Transverse colon (tissue), 4 donors: ENCODE measurements at regions not wholly inside any gene's neighbourhood (a gene's known extent, or its start where the extent isn't known, plus 50 kb on each side); places are given as distances from the start of the nearest gene placed in this dataset.
"Not testable (repeated sequence)": the region's sequence is repeated elsewhere in the genome, so short reads cannot be mapped to it uniquely, and the experiment has no call there.

Source experiments
- DNase-seq: peaks from one replicate; pipeline ENCODE4 v3.0.0-alpha.2; 2019
- H3K27ac ChIP-seq, 4 donors: fragments of 200-600 bp; sonication (generic); 2 replicates each; pipeline ENCODE4 v1.5.1; 2016 to 2018; ENCODE audit warnings: inconsistent platforms in 4 of 4
- H3K27me3 ChIP-seq: fragments of 200-600 bp; sonication (generic); 2 replicates; pipeline ENCODE4 v1.5.1; 2017; ENCODE audit warnings: inconsistent platforms
- H3K36me3 ChIP-seq, 4 donors: fragments of 200-600 bp; sonication (generic); 2 replicates each; pipeline ENCODE4 v1.5.1; 2017 to 2019; ENCODE audit warnings: inconsistent platforms in 4 of 4
- H3K4me1 ChIP-seq, 4 donors: fragments of 200-600 bp; sonication (generic); 2 replicates each; pipeline ENCODE4 v1.5.1; 2017 to 2020; ENCODE audit warnings: inconsistent platforms in 4 of 4
- H3K4me3 ChIP-seq, 4 donors: fragments of 200-600 bp; sonication (generic); 1 replicate in 1 of 4; 2 replicates in 3 of 4; pipeline versions ENCODE4 v1.5.1 to v1.6.1; 2017 to 2019; ENCODE audit warnings: inconsistent platforms in 4 of 4
- H3K9me3 ChIP-seq, 2 donors: fragments of 200-600 bp; sonication (generic); 2 replicates each; pipeline ENCODE4 v1.5.1; 2017 to 2019; ENCODE audit warnings: inconsistent platforms in 2 of 2
- EP300 ChIP-seq: sonication (generic); formaldehyde crosslinking; IDR thresholded peaks from one replicate; pipeline ENCODE4 v1.6.1; 2017; ENCODE audit warnings: antibody characterized with exemption, low read depth
- POLR2A ChIP-seq: fragments of 450-650 bp; IDR thresholded peaks from one replicate; pipeline ENCODE4 v1.6.1; 2016; ENCODE audit warnings: antibody characterized with exemption, mild to moderate bottlenecking, moderate library complexity
- POLR2AphosphoS5 ChIP-seq, 3 donors: sonication (generic); formaldehyde crosslinking; IDR thresholded peaks; one replicate each; pipeline ENCODE4 v1.6.1; 2016; ENCODE audit warnings: antibody characterized with exemption in 3 of 3
- WGBS, 2 donors: methylation state at CpG; one replicate each; pipeline ENCODE4 v1.1.5; 2018; ENCODE audit warnings: low coverage in 1 of 2; 5-methylcytosine and 5-hydroxymethylcytosine counted together
- in situ Hi-C, 4 donors: fragments of 200-750 bp; cut with MboI; loops; one replicate each; pipeline versions ENCODE4 v1.15.0 to v1.15.1; 2017; ENCODE audit warnings: low sequenced_read_pairs in 3 of 4, low pct_ligation_motif_present in 1 of 4, low pct_unique_long_range_greater_than_20kb in 1 of 4
- intact Hi-C: fragments of 100-400 bp; cut with DNase I; formaldehyde crosslinking; loops from one replicate; pipeline ENCODE4 v1.15.1; 2023; ENCODE audit warnings: low total_unique reads
- TF ChIP-seq, protein P1 (sequence below), 5 experiments: fragments of 200-600 bp in 3 of 5; fragments of 450-650 bp in 2 of 5; sonication (generic) in 3 of 5; IDR thresholded peaks; 1 replicate in 2 of 5; 2 replicates in 3 of 5; pipeline ENCODE4 v1.5.1; 2016 to 2017; ENCODE audit warnings: antibody characterized with exemption in 5 of 5, inconsistent platforms in 3 of 5, mild to moderate bottlenecking in 2 of 5, moderate library complexity in 1 of 5

DNA sequence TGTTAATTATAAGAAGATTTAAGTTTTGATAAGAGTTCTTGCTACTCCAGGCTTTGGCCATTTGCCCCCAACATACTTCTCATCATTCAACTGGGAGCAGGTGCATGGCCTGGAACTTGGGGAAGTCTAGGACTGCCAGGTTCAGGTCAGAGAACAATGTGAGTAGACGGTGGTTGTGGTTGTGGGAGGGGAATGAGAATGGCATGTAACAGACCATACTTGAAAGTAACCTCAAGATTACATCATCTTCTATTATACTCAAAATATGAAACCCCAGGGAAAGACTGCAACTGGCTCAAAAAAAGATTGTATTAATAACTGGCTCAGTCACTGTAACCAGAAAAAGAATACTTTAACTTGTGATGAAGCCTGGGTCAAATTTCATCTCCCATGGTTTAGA lies 364.9 kb upstream of the DPPA4 start:
- intact Hi-C loops = no loop called here
- 10% methylated on average over 1 of the region's 1 CpG; no CpG with 5 or more reads in 1 of the 2 donors for WGBS, 2 donors
- Histone ChIP-seq H3K36me3 (no peaks in the 10 kb centered on the region), H3K9me3 (no peaks in the 10 kb centered on the region), H3K27ac (no peak overlapping the region), H3K4me1 (no peaks in the 10 kb centered on the region), H3K4me3 (no peak overlapping the region), H3K27me3 (no peaks in the 10 kb centered on the region)
- no peak for DNase-seq
- in situ Hi-C loops = no loop called here
- TF ChIP-seq EP300 = no peak
- TF ChIP-seq, protein P1, sequence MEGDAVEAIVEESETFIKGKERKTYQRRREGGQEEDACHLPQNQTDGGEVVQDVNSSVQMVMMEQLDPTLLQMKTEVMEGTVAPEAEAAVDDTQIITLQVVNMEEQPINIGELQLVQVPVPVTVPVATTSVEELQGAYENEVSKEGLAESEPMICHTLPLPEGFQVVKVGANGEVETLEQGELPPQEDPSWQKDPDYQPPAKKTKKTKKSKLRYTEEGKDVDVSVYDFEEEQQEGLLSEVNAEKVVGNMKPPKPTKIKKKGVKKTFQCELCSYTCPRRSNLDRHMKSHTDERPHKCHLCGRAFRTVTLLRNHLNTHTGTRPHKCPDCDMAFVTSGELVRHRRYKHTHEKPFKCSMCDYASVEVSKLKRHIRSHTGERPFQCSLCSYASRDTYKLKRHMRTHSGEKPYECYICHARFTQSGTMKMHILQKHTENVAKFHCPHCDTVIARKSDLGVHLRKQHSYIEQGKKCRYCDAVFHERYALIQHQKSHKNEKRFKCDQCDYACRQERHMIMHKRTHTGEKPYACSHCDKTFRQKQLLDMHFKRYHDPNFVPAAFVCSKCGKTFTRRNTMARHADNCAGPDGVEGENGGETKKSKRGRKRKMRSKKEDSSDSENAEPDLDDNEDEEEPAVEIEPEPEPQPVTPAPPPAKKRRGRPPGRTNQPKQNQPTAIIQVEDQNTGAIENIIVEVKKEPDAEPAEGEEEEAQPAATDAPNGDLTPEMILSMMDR (IDR thresholded peaks at IDR 0.05) = no peak
- TF ChIP-seq POLR2A = no peak
- TF ChIP-seq POLR2AphosphoS5 (IDR thresholded peaks at IDR 0.05) = no peak

DNA sequence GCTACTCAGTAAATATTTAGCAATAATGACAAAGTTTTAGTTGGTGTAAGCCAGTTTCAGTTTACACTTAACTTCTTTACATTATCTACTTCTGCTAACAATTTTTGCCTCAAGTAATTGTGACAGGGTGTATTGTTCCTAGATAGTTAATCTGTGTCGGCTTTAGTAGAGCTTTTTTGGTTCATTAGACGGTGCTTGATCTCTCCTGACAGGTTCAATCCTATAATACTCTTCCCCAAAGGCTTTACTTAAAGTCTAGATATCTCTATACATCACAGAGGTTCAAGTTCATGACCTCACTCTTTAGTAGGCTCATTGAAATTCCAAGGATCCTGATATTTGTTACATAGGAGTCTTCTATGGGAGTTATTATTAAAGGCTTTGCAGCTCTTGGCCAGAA lies 365.6 kb upstream of the DPPA4 start:
- Histone ChIP-seq H3K4me3 (no peak overlapping the region), H3K27me3 (no peaks in the 10 kb centered on the region), H3K36me3 (no peaks in the 10 kb centered on the region), H3K27ac (no peak overlapping the region), H3K4me1 (no peaks in the 10 kb centered on the region), H3K9me3 (no peaks in the 10 kb centered on the region)
- WGBS, 2 donors = 73% methylated on average over 2 of the region's 2 CpGs; no CpG with 5 or more reads in 1 of the 2 donors
- TF ChIP-seq EP300 (no peak), POLR2AphosphoS5 (IDR thresholded peaks at IDR 0.05) (no peak), POLR2A (no peak)
- TF ChIP-seq, protein P1 (IDR thresholded peaks at IDR 0.05) = no peak
- intact Hi-C loops = no loop called here
- no peak for DNase-seq
- in situ Hi-C loops = no loop called here

DNA sequence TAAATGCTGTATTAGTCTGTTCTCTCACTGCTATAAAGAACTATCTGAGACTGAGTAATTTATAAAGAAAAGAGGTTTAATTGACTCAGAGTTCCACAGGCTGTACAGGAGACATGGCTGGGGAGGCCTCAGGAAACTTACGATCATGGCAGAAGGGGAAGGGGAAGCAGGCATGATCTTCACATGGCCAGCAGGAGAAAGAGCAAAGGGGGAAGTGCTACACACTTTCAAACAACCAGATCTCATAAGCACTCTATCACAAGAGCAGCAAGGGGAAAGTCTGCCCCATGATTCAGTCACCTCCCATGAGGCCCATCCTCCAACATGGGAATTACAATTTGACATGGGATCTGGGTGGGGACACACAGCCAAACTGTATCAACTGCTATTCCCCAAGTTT lies 367.8 kb upstream of the DPPA4 start:
- H3K4me3 ChIP-seq, in situ Hi-C loops, H3K4me1 ChIP-seq, H3K27ac ChIP-seq, H3K27me3 ChIP-seq, intact Hi-C loops, DNase-seq, H3K9me3 ChIP-seq, H3K36me3 ChIP-seq: not testable (repeated sequence)
- WGBS, 2 donors = 83 to 94% methylated on average over 1 of the region's 1 CpG

DNA sequence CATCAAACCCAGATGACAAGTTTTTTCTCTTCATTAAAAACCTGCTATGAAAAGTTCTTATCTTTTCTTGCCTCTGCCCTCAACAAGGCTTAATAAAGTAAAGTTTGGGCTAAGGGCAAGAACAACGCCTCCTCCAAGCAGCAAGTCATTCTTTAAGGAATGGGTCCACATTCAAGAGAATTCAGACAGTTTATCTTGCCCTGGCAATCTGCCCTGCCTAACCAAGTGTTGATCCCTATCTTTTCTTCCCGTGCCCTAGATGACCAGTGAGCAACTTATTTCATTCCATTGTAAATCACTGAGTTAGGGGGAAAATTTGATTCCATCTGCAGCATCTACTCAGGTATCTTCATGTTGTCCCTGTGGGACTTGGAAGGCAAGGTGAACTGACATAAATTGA lies 370.3 kb upstream of the DPPA4 start:
- Histone ChIP-seq H3K4me1 (no peaks in the 10 kb centered on the region), H3K36me3 (no peaks in the 10 kb centered on the region), H3K9me3 (no peaks in the 10 kb centered on the region), H3K27me3 (no peaks in the 10 kb centered on the region), H3K27ac (no peak overlapping the region), H3K4me3 (no peak overlapping the region)
- no peak for TF ChIP-seq EP300
- TF ChIP-seq, protein P1 (IDR thresholded peaks at IDR 0.05) = no peak
- TF ChIP-seq POLR2AphosphoS5 (IDR thresholded peaks at IDR 0.05) = no peak
- no peak for TF ChIP-seq POLR2A
- 28 to 49% methylated on average over 2 of the region's 2 CpGs for WGBS, 2 donors
- DNase-seq = no peak
- intact Hi-C loops = no loop called here
- in situ Hi-C loops = no loop called here

DNA sequence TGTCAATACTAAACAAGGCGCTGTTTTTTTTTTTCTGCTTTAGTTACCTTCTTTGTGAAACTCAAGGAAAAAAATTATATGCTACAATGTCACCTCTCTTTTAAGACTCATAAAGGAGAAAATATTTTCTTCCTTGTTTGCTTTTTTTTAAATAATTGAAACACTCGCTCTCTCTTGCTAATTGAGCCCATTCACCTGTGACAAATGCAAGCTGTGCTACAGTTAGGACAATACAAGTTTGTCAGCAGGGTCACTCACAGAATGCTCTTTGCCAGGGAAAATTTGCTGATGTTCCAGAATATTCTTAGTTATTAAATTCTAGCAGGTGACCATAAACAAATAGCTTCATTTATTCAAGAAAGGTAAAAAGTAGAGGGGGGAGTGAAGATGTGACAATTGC lies 375.9 kb upstream of the DPPA4 start:
- Histone ChIP-seq H3K4me1 (no peaks in the 10 kb centered on the region), H3K4me3 (no peak overlapping the region), H3K36me3 (no peaks in the 10 kb centered on the region), H3K27me3 (no peaks in the 10 kb centered on the region), H3K9me3 (no peaks in the 10 kb centered on the region), H3K27ac (no peak overlapping the region)
- WGBS, 2 donors = 72 to 73% methylated on average over 2 of the region's 2 CpGs
- intact Hi-C loops = no loop called here
- in situ Hi-C loops = no loop called here
- TF ChIP-seq, protein P1 (IDR thresholded peaks at IDR 0.05) = no peak
- TF ChIP-seq POLR2AphosphoS5 (IDR thresholded peaks at IDR 0.05) (no peak), EP300 (no peak), POLR2A (no peak)
- no peak for DNase-seq
